GM12872 (cell line): ENCODE measurements at regions not wholly inside any gene's neighbourhood (a gene's known extent, or its start where the extent isn't known, plus 50 kb on each side); places are given as distances from the start of the nearest gene placed in this dataset.

Experiments used
- TF ChIP-seq, protein P1 (sequence below): IDR thresholded peaks from 3 replicates; pipeline ENCODE4 v1.5.1; 2011; ENCODE audit warnings: low read depth, mild to moderate bottlenecking, low read length, moderate library complexity; ENCODE audit not compliant: insufficient read depth

DNA sequence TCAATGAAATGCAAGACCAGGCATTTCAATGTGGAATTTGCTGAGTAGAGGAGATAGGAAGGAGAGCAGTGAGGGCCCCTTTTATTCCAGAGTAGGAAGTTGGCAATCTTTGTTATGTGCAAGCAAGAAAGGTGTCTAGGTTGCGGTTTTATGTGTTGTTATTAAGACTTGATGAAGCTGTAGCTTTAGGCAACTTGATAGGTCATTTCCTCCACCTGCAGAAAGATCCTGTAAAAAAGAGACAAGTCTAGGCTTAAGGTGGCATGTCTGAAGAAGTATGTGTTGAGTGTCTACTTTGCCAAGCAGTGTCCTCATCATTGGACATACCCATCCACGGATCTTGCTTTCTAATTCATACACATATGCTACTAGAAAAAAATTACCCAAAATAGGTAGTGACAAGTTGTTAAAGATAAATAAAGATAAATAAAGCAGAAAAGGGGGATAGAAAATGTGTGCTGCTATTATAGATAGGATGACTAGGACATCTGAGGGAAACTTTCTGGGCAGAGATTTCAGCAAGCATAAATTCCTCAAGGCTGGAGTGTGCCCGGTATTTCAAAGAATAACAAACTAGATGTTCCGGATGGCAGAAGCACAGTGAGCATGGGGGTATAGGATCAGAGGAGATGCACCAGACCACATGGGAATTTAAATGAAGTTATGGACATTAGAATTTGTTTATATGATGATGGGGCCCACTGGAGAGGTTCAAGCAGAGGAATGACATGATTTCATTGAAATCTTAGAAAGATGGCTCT, 335.0 kb downstream of the TGFB2 start:
- TF ChIP-seq, protein P1, sequence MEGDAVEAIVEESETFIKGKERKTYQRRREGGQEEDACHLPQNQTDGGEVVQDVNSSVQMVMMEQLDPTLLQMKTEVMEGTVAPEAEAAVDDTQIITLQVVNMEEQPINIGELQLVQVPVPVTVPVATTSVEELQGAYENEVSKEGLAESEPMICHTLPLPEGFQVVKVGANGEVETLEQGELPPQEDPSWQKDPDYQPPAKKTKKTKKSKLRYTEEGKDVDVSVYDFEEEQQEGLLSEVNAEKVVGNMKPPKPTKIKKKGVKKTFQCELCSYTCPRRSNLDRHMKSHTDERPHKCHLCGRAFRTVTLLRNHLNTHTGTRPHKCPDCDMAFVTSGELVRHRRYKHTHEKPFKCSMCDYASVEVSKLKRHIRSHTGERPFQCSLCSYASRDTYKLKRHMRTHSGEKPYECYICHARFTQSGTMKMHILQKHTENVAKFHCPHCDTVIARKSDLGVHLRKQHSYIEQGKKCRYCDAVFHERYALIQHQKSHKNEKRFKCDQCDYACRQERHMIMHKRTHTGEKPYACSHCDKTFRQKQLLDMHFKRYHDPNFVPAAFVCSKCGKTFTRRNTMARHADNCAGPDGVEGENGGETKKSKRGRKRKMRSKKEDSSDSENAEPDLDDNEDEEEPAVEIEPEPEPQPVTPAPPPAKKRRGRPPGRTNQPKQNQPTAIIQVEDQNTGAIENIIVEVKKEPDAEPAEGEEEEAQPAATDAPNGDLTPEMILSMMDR: no peak

DNA sequence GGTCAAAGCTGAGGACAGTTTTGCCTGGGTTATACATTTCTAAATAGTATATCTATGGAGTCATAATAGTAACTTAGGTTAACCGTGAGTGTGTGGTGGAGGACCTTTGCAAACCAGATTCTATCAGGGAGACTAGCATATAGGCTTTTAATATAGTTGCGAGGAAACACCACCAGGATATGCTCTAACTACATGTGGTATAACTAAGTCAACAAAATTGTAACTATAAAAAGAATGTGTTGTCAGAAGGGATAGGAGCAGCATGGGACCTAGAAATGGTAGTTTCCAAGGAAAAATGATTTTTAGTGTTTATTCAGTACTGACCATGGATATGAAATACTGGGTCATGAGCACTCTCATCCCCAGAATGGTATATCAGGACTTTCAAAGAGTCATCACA, 338.1 kb downstream of the TGFB2 start:
- TF ChIP-seq, protein P1: no peak

DNA sequence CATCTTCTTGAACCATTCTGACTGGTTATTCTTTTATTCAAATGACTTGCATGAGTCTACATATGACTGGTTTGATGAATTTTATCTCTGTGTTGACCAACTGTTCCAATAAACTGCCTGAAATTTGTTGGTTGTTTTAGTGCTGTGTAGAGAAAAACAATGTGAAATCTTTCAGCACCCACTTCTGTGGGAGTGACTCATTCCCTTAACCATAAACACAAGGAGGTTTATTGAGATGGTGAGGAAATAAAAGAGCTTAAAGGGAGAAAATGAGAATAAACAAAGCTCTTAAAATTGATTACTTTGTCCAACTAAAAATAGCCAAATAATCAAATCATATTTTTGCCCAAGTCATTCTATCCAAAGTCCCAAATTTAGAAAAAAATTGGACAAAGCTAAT, 341.1 kb downstream of the TGFB2 start:
- TF ChIP-seq, protein P1: no peak

DNA sequence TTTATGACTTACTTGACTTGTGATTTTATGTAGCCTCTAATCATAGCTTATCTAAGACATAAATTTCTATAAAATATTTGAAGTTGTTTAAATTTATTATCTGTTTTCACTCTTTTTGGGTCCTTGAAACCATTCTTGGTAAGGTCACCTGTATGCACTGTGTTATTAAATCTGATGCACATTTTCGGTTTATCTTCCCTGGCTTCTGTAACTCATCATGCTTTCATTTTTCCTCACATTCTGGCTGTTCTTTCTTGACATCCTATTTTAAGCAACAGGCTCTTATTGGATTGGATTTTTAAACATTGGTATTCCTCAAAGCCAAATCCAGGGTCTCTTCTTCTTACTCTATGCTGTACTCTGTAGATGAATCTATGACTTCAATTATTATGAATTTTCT, 341.6 kb downstream of the TGFB2 start:
- TF ChIP-seq, protein P1: no peak

DNA sequence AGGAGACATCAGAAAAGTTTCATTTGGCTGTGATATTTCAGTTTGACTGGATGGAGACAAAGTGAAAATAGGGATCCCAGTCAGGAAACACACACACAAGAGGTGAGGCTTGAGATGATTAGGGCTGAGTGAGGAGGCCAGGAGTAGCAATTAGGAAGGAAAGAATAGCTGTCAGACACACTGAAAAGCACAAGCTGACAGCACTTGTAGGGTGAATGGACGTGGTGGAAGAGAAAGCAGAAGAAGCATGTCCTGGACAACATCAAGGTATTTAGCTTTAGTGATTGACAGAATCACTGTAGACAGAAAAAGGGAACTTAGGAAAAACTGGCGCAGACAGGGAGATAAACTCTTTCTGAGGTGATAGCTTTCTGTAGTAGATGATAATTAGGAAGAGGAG, 347.7 kb downstream of the TGFB2 start:
- TF ChIP-seq, protein P1: no peak

DNA sequence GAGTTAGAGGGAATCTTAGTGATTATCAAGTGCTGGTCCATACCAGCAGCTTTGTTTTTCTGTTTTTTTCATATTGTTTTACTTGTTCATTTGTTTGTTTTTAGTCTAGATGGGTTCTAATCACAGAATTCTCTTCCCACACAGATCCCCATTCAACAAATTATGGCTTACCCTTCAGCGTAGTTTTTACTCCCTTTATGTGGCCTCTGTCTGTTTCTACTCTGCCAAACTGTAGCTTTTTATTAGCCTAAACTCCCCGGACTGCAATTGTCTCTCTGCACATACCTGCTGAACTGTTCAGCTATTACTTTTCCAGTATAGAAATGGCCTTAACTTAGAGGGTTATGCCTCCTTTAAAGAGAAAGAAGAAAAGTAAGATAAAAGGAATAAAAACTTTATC, 348.5 kb downstream of the TGFB2 start:
- TF ChIP-seq, protein P1: no peak

DNA sequence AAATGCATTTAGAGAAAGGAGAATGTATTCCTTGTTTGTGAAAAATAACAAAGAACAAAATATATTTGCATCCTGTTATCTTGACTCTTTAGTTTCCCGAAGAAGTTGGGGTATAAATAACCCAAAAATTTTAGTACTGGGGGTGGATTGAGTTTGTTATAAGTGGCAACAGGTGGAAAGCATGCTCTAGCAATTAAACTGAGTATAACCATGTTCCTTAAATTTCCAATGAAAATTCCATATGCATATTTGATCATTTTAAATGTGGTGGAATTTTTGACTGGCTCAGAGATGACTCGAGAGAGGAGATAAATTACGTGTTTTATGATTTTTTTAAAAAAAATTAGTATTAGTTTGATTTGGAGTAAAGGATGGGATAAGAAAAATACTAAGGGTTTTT, 348.9 kb downstream of the TGFB2 start:
- TF ChIP-seq, protein P1: no peak
